K562 (cell line): ENCODE measurements at regions not wholly inside any gene's neighbourhood (a gene's known extent, or its start where the extent isn't known, plus 50 kb on each side); places are given as distances from the start of the nearest gene placed in this dataset.

ENCODE experiments used
- ATAC-seq: fragments of 200-7000 bp; cut with Tn5 transposase; 3 replicates; pipeline ENCODE4 v1.9.1; 2020; ENCODE audit warnings: moderate library complexity
- BruUV-seq: library from RNA; stranded (reverse); fragments of 400-500 nt; replicated peaks from 2 replicates; lab custom pipeline; 2021; lab: Mats Ljungman, UMichigan
- CTCF ChIA-PET: fragments of 300-600 bp; formaldehyde crosslinking; extraction: SDS; loops from one replicate; lab custom pipeline; 2021; ENCODE audit warnings: low intra/inter-chr PET ratio; lab: Yijun Ruan, JAX
- POLR2A ChIA-PET: fragments of 300-600, 350-650 bp; sonication (Branson Sonifier 250); formaldehyde crosslinking; extraction: SDS; loops from one replicate; lab custom pipeline; 2021; ENCODE audit warnings: antibody characterized with exemption, inconsistent platforms; lab: Yijun Ruan, JAX
- DNase-seq, 4 experiments: peaks; one replicate each; pipeline versions ENCODE4 v3.0.0 to v3.0.0-alpha.2; 2011 to 2018; ENCODE audit warnings: low spot score in 3 of 4, mixed read lengths in 3 of 4; ENCODE audit errors: extremely low read depth in 1 of 4
- FAIRE-seq: peaks from 2 replicates; lab custom pipeline; 2011; peaks lifted over from hg19 to GRCh38; lab: Jason Lieb, UNC
- H2AFZ ChIP-seq: 2 replicates; pipeline ENCODE4 v1.6.0; 2011; ENCODE audit warnings: low read depth, low read length, control low read depth, inconsistent platforms
- H3K27ac ChIP-seq: fragments of 200-600 bp; 3 replicates; pipeline ENCODE4 v1.8.0; 2011; ENCODE audit warnings: low read depth, mild to moderate bottlenecking, control low read depth, inconsistent platforms, low read length, moderate library complexity, mixed read lengths; ENCODE audit errors: extremely low read depth
- H3K27me3 ChIP-seq, 2 experiments: fragments of 300-600 bp in 1 of 2; 2 replicates in 1 of 2; 3 replicates in 1 of 2; pipeline versions ENCODE4 v1.6.0 to v1.8.0; 2011; ENCODE audit warnings: inconsistent platforms in 2 of 2, low read length in 2 of 2, mild to moderate bottlenecking in 1 of 2, mixed read lengths in 1 of 2, moderate library complexity in 1 of 2; ENCODE audit not compliant: control insufficient read depth in 2 of 2, insufficient read depth in 2 of 2
- H3K36me3 ChIP-seq: fragments of 300-600 bp; 3 replicates; pipeline ENCODE4 v1.8.0; 2011; ENCODE audit warnings: mild to moderate bottlenecking, low read length, inconsistent platforms; ENCODE audit not compliant: control insufficient read depth, insufficient read depth
- H3K4me1 ChIP-seq, 2 experiments: fragments of 200-600 bp in 1 of 2; replicated peaks in 1 of 2; 2 replicates in 1 of 2; 3 replicates in 1 of 2; pipeline versions ENCODE4 v1.5.1 to v1.8.0; 2011; ENCODE audit warnings: inconsistent platforms in 2 of 2, low read length in 2 of 2, mild to moderate bottlenecking in 1 of 2, mixed read lengths in 1 of 2, moderate library complexity in 1 of 2; ENCODE audit not compliant: control insufficient read depth in 2 of 2, insufficient read depth in 2 of 2
- H3K4me2 ChIP-seq: 2 replicates; pipeline ENCODE4 v1.6.1; 2011; ENCODE audit warnings: low read length, control low read depth, inconsistent platforms, mixed read lengths; ENCODE audit not compliant: insufficient read depth
- H3K4me3 ChIP-seq: fragments of 200-600 bp; sonication (generic), shearing (Covaris generic); 2 replicates; pipeline ENCODE4 v1.5.1; 2016; ENCODE audit warnings: control low read depth, inconsistent platforms
- H3K79me2 ChIP-seq: fragments of 200-600 bp; 3 replicates; pipeline ENCODE4 v1.8.0; 2011; ENCODE audit warnings: low read length, inconsistent platforms; ENCODE audit not compliant: control insufficient read depth, insufficient read depth
- H3K9ac ChIP-seq, 2 experiments: 2 replicates each; pipeline versions ENCODE4 v1.6.0 to v1.6.1; 2011; ENCODE audit warnings: low read depth in 2 of 2, low read length in 2 of 2, control low read depth in 1 of 2, inconsistent platforms in 1 of 2, mild to moderate bottlenecking in 1 of 2, mixed read lengths in 1 of 2; ENCODE audit not compliant: insufficient read depth in 1 of 2
- H3K9me1 ChIP-seq: one replicate; pipeline ENCODE4 v1.6.0; 2011; ENCODE audit warnings: inconsistent platforms, mild to moderate bottlenecking, low read length, moderate library complexity; ENCODE audit not compliant: control insufficient read depth, insufficient read depth
- H3K9me3 ChIP-seq: replicated peaks from 2 replicates; pipeline ENCODE4 v1.5.1; 2011; ENCODE audit warnings: low read depth, low read length, inconsistent platforms; ENCODE audit not compliant: control insufficient read depth, insufficient read depth
- H4K20me1 ChIP-seq: replicated peaks from 2 replicates; pipeline ENCODE4 v1.6.1; 2011; ENCODE audit warnings: low read length, inconsistent platforms, mixed read lengths; ENCODE audit not compliant: control insufficient read depth, insufficient read depth
- CREB1 ChIP-seq, 2 experiments: sonication (generic) in 1 of 2; formaldehyde crosslinking in 1 of 2; IDR thresholded peaks; 2 replicates each; pipeline versions ENCODE4 v1.6.1 to v1.8.0; 2012 to 2022; ENCODE audit warnings: inconsistent platforms in 1 of 2, mild to moderate bottlenecking in 1 of 2, missing genetic modification reagents in 1 of 2, moderate library complexity in 1 of 2
- GTF2F1 ChIP-seq: IDR thresholded peaks from 2 replicates; pipeline ENCODE4 v1.6.1; 2011; ENCODE audit warnings: low read depth, low read length, improper control_type of control experiment
- MAFG ChIP-seq: fragments of 450-650 bp; conservative IDR thresholded peaks from 2 replicates; pipeline ENCODE4 v1.6.1; 2016; ENCODE audit warnings: missing genetic modification characterization, missing compliant biosample characterization
- RBM14 ChIP-seq: fragments of 200-400 bp; formaldehyde crosslinking; IDR thresholded peaks from 2 replicates; pipeline ENCODE4 v1.6.1; 2018; ENCODE audit warnings: low read depth, mild to moderate bottlenecking, low read length, moderate library complexity, borderline replicate concordance; ENCODE audit not compliant: insufficient read depth
- SAP30 ChIP-seq: fragments of 200-600 bp; sonication (generic); IDR thresholded peaks from 2 replicates; pipeline ENCODE4 v1.6.1; 2012; ENCODE audit warnings: borderline replicate concordance, low read depth, mild to moderate bottlenecking, moderate library complexity, low read length, control low read depth, inconsistent platforms; ENCODE audit not compliant: insufficient read depth, poor library complexity, severe bottlenecking
- SETDB1 ChIP-seq: IDR thresholded peaks from one replicate; pipeline ENCODE4 v1.6.1; 2012; ENCODE audit warnings: low read length, control low read depth, inconsistent platforms
- TAL1 ChIP-seq: fragments of 450-650 bp; IDR thresholded peaks from 2 replicates; pipeline ENCODE4 v1.6.1; 2016; ENCODE audit warnings: mild to moderate bottlenecking
- WGBS: fragments of 100-300 bp; shearing (Covaris generic); methylation state at CpG from one replicate; pipeline ENCODE4 v1.1.6; 2016; ENCODE audit warnings: low coverage, mixed read lengths; ENCODE audit not compliant: insufficient coverage; ENCODE audit errors: missing lambda C conversion rate; 5-methylcytosine and 5-hydroxymethylcytosine counted together
- in situ Hi-C: fragments of 300-500 bp; cut with MboI; formaldehyde crosslinking; loops from 4 replicates; pipeline ENCODE4 v1.15.0; 2018; ENCODE audit warnings: inconsistent platforms, mixed read lengths
- intact Hi-C: fragments of 100-400 bp; cut with micrococcal nuclease; formaldehyde crosslinking; loops from 2 replicates; pipeline ENCODE4 v1.14.2; 2022
- TF ChIP-seq, protein P1 (sequence below): fragments of 450-650 bp; IDR thresholded peaks from 2 replicates; pipeline ENCODE4 v1.6.1; 2016; ENCODE audit warnings: mild to moderate bottlenecking
- TF ChIP-seq, protein P2 (sequence below): IDR thresholded peaks from 2 replicates; pipeline ENCODE4 v1.6.1; 2014; ENCODE audit warnings: antibody characterized with exemption
- TF ChIP-seq, protein P3 (sequence below): fragments of 250-450 bp; sonication (Bioruptor Pico); IDR thresholded peaks from 2 replicates; pipeline ENCODE4 v1.8.0; 2021; ENCODE audit warnings: mild to moderate bottlenecking, moderate library complexity
- TF ChIP-seq, protein P4 (sequence below): IDR thresholded peaks from 2 replicates; pipeline ENCODE4 v1.6.1; 2011; ENCODE audit warnings: borderline replicate concordance, low read depth, mild to moderate bottlenecking, moderate library complexity, low read length; ENCODE audit not compliant: insufficient read depth, poor library complexity, severe bottlenecking

DNA sequence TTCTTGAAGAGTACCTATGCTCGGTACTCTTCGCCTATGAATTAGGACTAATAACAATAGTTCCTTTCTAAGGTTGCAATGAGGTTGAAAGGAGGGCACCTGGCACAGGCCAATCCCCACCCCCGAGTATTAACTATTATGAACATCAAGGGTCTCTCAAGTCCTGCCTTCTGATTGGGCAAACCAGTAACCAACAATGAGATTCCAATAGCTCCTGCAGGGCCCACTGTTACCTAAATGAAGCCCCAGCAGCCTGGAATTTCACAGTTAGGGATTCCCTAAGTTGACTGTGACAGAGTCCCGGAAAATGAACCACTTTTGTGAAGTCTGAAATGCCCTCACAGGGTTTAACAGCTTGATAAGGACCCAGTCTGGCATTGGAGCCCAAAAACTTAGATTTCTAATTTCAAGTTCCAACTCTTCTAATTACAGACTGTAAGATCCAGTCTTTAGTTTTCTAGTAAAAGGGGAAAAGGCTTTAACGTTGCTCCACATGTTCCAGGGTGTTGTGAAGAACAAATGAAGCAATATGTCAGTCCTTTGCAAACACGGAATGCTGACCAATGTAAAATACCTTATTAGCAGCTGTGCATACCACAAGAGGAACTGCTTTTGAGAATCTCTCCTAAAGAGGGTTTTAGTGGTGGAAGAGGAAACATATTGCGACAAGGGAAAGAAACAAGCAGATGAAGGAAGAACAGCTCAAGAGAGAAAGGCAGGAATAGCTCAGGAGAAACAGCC is 277.7 kb upstream of the MAP2 start (continued):
- no peak for TF ChIP-seq GTF2F1
- no peak for TF ChIP-seq TAL1
- TF ChIP-seq, protein P1, sequence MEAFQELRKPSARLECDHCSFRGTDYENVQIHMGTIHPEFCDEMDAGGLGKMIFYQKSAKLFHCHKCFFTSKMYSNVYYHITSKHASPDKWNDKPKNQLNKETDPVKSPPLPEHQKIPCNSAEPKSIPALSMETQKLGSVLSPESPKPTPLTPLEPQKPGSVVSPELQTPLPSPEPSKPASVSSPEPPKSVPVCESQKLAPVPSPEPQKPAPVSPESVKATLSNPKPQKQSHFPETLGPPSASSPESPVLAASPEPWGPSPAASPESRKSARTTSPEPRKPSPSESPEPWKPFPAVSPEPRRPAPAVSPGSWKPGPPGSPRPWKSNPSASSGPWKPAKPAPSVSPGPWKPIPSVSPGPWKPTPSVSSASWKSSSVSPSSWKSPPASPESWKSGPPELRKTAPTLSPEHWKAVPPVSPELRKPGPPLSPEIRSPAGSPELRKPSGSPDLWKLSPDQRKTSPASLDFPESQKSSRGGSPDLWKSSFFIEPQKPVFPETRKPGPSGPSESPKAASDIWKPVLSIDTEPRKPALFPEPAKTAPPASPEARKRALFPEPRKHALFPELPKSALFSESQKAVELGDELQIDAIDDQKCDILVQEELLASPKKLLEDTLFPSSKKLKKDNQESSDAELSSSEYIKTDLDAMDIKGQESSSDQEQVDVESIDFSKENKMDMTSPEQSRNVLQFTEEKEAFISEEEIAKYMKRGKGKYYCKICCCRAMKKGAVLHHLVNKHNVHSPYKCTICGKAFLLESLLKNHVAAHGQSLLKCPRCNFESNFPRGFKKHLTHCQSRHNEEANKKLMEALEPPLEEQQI = no peak
- no peak for TF ChIP-seq MAFG (tag)
- no peak for TF ChIP-seq CREB1 (IDR thresholded peaks at IDR 0.05)
- no peak for TF ChIP-seq CREB1 (CRISPR knock-in tag; IDR thresholded peaks at IDR 0.05)

DNA sequence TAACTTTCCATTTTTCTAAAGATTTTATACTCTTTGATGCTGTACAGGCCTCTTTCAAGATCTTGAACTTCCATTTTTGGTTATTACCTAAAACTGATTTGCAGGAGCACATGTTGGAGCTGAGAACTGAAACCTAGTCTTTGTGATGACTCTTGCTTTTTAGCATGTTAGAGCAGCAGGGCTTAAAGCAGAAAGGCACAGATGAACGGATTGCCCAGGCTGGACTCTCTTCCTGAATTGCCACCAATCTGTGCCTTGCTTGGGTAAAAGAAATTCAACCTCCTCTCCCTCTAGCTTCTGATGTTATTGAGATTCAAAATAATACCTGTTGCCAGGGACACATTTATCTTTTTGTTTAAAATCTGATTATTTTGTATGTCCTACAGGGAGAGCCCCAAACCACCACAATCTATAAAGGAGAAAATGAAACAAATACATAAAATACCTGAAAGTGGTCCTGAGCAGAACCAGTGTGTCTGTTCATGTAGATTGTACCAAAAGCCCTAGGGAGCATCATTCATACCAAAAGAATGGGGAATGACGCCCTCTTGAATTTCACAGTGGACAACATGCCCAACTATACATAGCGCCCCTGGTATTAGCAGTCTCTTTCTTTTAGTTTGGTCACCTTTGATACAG is 277.0 kb upstream of the MAP2 start:
- POLR2A ChIA-PET = no interaction called here
- no peak for FAIRE-seq
- TF ChIP-seq SETDB1 = no peak
- TF ChIP-seq, protein P2, sequence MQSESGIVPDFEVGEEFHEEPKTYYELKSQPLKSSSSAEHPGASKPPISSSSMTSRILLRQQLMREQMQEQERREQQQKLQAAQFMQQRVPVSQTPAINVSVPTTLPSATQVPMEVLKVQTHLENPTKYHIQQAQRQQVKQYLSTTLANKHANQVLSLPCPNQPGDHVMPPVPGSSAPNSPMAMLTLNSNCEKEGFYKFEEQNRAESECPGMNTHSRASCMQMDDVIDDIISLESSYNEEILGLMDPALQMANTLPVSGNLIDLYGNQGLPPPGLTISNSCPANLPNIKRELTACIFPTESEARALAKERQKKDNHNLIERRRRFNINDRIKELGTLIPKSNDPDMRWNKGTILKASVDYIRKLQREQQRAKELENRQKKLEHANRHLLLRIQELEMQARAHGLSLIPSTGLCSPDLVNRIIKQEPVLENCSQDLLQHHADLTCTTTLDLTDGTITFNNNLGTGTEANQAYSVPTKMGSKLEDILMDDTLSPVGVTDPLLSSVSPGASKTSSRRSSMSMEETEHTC = no peak
- no peak for TF ChIP-seq RBM14
- no peak for TF ChIP-seq SAP30
- TF ChIP-seq, protein P3, sequence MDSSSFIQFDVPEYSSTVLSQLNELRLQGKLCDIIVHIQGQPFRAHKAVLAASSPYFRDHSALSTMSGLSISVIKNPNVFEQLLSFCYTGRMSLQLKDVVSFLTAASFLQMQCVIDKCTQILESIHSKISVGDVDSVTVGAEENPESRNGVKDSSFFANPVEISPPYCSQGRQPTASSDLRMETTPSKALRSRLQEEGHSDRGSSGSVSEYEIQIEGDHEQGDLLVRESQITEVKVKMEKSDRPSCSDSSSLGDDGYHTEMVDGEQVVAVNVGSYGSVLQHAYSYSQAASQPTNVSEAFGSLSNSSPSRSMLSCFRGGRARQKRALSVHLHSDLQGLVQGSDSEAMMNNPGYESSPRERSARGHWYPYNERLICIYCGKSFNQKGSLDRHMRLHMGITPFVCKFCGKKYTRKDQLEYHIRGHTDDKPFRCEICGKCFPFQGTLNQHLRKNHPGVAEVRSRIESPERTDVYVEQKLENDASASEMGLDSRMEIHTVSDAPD = no peak
- TF ChIP-seq, protein P4, sequence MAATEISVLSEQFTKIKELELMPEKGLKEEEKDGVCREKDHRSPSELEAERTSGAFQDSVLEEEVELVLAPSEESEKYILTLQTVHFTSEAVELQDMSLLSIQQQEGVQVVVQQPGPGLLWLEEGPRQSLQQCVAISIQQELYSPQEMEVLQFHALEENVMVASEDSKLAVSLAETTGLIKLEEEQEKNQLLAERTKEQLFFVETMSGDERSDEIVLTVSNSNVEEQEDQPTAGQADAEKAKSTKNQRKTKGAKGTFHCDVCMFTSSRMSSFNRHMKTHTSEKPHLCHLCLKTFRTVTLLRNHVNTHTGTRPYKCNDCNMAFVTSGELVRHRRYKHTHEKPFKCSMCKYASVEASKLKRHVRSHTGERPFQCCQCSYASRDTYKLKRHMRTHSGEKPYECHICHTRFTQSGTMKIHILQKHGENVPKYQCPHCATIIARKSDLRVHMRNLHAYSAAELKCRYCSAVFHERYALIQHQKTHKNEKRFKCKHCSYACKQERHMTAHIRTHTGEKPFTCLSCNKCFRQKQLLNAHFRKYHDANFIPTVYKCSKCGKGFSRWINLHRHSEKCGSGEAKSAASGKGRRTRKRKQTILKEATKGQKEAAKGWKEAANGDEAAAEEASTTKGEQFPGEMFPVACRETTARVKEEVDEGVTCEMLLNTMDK = no peak

More for the DNA sequence above, 277.0 kb upstream of the MAP2 start:
- WGBS = 4% methylated on average over 3 of the region's 3 CpGs
- ATAC-seq (no peak), DNase-seq (no peak)
- CTCF ChIA-PET = no interaction called here
- intact Hi-C loops = no loop called here
- no peaks in the 10 kb centered on the region for H3K9me1 ChIP-seq
- H3K36me3 ChIP-seq = no peaks in the 10 kb centered on the region
- no peak overlapping the region for H3K4me2 ChIP-seq
- no peaks in the 10 kb centered on the region for H3K9me3 ChIP-seq
- H3K4me1 ChIP-seq = no peaks in the 10 kb centered on the region
- no peaks in the 10 kb centered on the region for H4K20me1 ChIP-seq
- H3K27me3 ChIP-seq = no peaks in the 10 kb centered on the region
- no peak overlapping the region for H2AFZ ChIP-seq
- H3K9ac ChIP-seq = no peak overlapping the region
- in situ Hi-C loops = no loop called here
- H3K27ac ChIP-seq = no peak overlapping the region
- H3K4me3 ChIP-seq = no peak overlapping the region
- BruUV-seq = no TSS peak
- no peaks in the 10 kb centered on the region for H3K79me2 ChIP-seq
